ENCODE measurements at regions not wholly inside any gene's neighbourhood (a gene's known extent, or its start where the extent isn't known, plus 50 kb on each side); places are given as distances from the start of the nearest gene placed in this dataset.
A peak's percentile ranks its signal among the peaks of the same experiment; 100 is the strongest.

DNA sequence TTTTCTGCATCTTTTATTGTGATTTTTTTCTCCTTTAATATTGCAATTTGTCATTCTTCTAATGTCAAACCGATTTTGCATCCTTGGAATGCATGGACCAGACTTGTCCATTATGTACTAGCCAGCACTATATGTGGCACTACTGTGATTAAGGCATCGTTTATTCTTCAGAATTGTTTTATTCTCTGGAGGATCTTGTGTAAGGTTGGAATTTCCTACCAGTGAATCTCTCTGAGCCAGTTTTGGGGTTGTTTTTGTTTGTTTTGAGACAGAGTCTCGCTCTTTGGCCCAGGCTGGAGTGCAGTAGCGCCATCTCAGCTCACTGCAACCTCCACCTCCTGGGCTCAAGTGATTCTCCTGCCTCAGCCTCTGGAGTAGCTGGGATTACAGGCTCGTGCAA, 58.5 kb downstream of the IGLL5 start:
- Histone ChIP-seq H3K4me1 (ENCODE audit: control insufficient read depth in 2 of 3, insufficient read depth in 2 of 3, low read depth in 1 of 3, low read length in 3 of 3) (peaks cover 0 to 2% (median 0%) of the 10 kb centered on the region in 3 donors), H3K4me3 (ENCODE audit: low read length in 3 of 3) (no peak overlapping the region), H3K27me3 (ENCODE audit: control insufficient read depth, insufficient read depth, low read length) (no peaks in the 10 kb centered on the region), H3K36me3 (ENCODE audit: control insufficient read depth in 2 of 3, insufficient read depth in 3 of 3, low read length in 3 of 3) (no peaks in the 10 kb centered on the region), H3K27ac (ENCODE audit: low read depth in 2 of 2, low read length in 2 of 2) (no peak overlapping the region), H3K9me3 (ENCODE audit: control insufficient read depth in 2 of 3, insufficient read depth in 1 of 3, low read length in 3 of 3) (no peaks in the 10 kb centered on the region), H3K9ac (ENCODE audit: low read length in 3 of 3) (no peak overlapping the region)
- DNase-seq, result no peak
- intact Hi-C loops (cut with DNase I), result no loop called here
- no peak for FAIRE-seq
- TF ChIP-seq, protein P1, sequence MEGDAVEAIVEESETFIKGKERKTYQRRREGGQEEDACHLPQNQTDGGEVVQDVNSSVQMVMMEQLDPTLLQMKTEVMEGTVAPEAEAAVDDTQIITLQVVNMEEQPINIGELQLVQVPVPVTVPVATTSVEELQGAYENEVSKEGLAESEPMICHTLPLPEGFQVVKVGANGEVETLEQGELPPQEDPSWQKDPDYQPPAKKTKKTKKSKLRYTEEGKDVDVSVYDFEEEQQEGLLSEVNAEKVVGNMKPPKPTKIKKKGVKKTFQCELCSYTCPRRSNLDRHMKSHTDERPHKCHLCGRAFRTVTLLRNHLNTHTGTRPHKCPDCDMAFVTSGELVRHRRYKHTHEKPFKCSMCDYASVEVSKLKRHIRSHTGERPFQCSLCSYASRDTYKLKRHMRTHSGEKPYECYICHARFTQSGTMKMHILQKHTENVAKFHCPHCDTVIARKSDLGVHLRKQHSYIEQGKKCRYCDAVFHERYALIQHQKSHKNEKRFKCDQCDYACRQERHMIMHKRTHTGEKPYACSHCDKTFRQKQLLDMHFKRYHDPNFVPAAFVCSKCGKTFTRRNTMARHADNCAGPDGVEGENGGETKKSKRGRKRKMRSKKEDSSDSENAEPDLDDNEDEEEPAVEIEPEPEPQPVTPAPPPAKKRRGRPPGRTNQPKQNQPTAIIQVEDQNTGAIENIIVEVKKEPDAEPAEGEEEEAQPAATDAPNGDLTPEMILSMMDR (IDR thresholded peaks at IDR 0.05; ENCODE audit: borderline replicate concordance, extremely low read depth, insufficient read depth), result no peak

DNA sequence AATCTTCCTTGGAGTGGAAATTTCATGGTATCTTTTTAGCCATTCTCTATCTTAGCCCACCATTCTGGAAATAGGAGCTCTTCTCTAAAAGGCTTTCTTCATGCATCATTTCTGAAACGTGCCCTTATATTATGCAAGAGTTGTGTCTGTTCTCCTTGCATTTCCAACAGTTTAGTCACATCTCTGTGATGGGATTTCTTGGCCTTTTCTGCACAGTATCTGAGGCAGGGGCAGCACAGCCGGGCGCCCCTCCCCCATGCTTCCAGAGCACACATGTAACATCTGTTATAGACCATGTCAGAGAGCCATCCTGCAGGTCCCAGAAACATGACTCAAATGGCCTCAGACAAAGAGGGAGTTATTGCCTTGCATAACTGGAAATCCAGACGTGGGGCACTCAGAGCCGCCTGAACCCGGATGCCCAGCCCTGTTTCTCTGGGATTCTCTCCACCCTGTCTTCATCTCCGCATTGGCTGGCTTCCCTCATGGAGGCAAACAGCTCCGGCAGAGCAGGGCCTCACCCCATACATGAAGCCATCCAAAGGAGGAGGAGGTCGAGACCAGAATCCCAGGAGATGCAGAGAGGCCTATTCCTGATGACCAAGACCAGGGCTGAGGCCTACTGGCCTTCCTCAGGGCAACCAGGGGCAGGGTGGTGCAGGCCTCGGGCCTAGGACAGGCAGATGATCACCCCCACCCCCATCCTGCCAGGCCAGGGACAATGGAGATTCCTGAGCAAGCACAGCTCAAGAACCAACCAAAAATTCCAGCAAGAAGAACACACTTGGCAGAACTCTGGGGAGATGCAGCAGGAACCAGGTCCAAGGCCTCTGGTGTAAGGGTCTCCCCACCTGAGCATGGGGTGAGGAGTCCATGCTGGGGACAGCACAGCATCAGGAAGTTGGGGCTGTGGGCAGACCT, 61.3 kb downstream of the IGLL5 start:
- Histone ChIP-seq H3K9ac (ENCODE audit: low read length in 3 of 3) (no peak overlapping the region), H3K27ac (ENCODE audit: low read depth in 2 of 2, low read length in 2 of 2) (no peak overlapping the region), H3K9me3 (ENCODE audit: control insufficient read depth in 2 of 3, insufficient read depth in 1 of 3, low read length in 3 of 3) (peaks cover 0 to 5% (median 0%) of the 10 kb centered on the region in 3 donors), H3K4me1 (ENCODE audit: control insufficient read depth in 2 of 3, insufficient read depth in 2 of 3, low read depth in 1 of 3, low read length in 3 of 3) (no peaks in the 10 kb centered on the region), H3K36me3 (ENCODE audit: control insufficient read depth in 2 of 3, insufficient read depth in 3 of 3, low read length in 3 of 3) (no peaks in the 10 kb centered on the region), H3K4me3 (ENCODE audit: low read length in 3 of 3) (no peak overlapping the region), H3K27me3 (ENCODE audit: control insufficient read depth, insufficient read depth, low read length) (peaks cover 1% of the 10 kb centered on the region)
- TF ChIP-seq, protein P1 (IDR thresholded peaks at IDR 0.05; ENCODE audit: borderline replicate concordance, extremely low read depth, insufficient read depth), result no peak
- DNase-seq (peak in 1 of 5 donors; percentile 24), FAIRE-seq (no peak)
- intact Hi-C loops (cut with DNase I), result no loop called here

DNA sequence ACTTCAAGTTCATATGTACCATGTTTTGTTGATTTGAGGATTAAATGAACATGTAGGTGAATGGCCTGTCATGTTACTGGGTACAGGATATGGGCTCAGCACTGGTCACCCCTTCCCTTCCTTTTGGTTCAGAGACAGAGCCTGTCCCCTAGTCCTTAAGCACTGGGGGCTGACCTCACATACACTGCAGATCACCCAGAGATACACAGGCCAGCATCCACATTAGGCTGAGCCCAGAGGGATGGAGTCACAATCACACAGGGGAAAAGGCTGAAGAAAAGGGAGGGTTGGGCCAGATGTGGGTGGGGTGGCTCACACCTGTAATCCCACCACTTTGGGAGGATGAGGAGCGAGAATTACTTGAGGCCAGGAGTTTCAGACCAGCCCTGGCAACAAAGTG, 62.3 kb downstream of the IGLL5 start:
- Histone ChIP-seq H3K9ac (ENCODE audit: low read length in 3 of 3) (no peak overlapping the region), H3K27ac (ENCODE audit: low read depth in 2 of 2, low read length in 2 of 2) (no peak overlapping the region), H3K4me1 (ENCODE audit: control insufficient read depth in 2 of 3, insufficient read depth in 2 of 3, low read depth in 1 of 3, low read length in 3 of 3) (no peaks in the 10 kb centered on the region), H3K27me3 (ENCODE audit: control insufficient read depth, insufficient read depth, low read length) (peaks cover 7% of the 10 kb centered on the region), H3K36me3 (ENCODE audit: control insufficient read depth in 2 of 3, insufficient read depth in 3 of 3, low read length in 3 of 3) (no peaks in the 10 kb centered on the region), H3K9me3 (ENCODE audit: control insufficient read depth in 2 of 3, insufficient read depth in 1 of 3, low read length in 3 of 3) (peaks cover 0 to 5% (median 0%) of the 10 kb centered on the region in 3 donors), H3K4me3 (ENCODE audit: low read length in 3 of 3) (no peak overlapping the region)
- DNase-seq, result no peak
- intact Hi-C loops (cut with DNase I), result no loop called here
- no peak for FAIRE-seq
- TF ChIP-seq, protein P1 (IDR thresholded peaks at IDR 0.05; ENCODE audit: borderline replicate concordance, extremely low read depth, insufficient read depth), result no peak

Data from kidney (tissue), 13 donors.